ENCODE measurements at regions not wholly inside any gene's neighbourhood (a gene's known extent, or its start where the extent isn't known, plus 50 kb on each side); places are given as distances from the start of the nearest gene placed in this dataset.
"Not testable (repeated sequence)": the region's sequence is repeated elsewhere in the genome, so short reads cannot be mapped to it uniquely, and the experiment has no call there.

DNA sequence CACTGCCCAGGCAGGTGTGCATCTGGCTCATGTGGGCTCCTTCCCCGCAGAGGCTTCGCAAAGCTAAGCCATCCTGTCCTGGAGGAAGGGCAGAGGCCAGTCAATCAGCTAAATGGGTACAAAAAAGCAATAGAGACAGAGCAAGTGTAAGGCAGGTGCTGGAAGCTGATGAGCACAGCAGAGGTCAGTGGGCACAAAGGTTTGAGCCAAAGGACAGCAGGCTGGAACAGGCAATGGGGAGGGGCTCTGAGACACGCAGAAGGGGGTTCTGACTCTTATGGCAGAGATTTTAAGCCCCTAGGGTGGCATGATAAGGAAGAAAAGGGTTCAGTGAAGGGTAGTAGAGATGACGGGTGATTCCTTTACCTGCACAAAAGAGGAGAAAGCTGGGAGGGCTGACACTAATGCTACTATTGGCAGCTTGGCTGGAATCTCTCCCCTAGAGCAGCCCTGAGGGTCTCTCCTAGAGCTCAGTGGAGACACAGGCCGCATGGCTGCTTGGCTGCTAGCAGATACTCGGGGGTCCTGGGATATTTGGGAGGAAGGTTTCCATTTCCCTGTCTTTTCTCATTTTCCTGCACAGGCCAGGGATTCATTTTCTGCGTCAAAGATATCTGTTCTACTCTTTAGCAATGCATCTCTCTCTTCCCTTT is 132.4 kb downstream of the MYCN start:
- DNase-seq (ENCODE audit: low read depth, low spot score): no peak

DNA sequence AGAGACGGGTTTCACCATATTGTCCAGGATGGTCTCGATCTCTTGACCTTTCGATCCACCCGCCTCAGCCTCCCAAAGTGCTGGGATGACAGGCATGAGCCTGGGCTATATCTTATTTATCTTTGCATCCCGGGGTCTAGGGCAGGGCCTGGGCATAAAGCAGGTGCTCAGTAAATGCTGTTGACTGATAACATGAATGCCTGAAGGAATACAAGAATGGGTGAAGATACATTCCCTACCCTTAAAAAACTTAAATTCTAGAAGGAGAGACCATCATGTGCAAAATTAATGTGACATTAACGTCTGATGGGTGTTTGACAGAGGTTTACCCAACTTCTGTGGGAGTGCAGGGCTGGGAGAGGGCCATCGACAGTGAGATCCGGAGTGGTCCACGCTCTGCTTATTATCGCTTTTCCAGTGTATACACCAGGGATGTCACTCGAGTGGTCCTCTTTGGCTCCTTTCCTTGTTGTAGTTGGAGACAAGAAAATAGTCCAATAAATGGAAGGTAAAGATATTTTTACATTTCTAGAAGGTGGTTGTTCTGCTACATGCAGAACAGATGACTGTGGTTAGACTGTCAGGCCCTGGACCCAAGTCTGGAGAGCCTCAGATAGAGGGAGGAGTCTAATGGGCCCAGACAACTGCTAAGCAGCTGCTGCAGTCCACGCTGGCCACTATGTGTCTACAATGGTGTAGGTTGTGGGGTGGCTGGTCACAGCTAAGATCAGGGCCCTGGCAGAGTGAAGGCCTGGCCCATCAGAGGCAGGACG is 131.7 kb downstream of the MYCN start:
- DNase-seq (ENCODE audit: low read depth, low spot score): no peak

DNA sequence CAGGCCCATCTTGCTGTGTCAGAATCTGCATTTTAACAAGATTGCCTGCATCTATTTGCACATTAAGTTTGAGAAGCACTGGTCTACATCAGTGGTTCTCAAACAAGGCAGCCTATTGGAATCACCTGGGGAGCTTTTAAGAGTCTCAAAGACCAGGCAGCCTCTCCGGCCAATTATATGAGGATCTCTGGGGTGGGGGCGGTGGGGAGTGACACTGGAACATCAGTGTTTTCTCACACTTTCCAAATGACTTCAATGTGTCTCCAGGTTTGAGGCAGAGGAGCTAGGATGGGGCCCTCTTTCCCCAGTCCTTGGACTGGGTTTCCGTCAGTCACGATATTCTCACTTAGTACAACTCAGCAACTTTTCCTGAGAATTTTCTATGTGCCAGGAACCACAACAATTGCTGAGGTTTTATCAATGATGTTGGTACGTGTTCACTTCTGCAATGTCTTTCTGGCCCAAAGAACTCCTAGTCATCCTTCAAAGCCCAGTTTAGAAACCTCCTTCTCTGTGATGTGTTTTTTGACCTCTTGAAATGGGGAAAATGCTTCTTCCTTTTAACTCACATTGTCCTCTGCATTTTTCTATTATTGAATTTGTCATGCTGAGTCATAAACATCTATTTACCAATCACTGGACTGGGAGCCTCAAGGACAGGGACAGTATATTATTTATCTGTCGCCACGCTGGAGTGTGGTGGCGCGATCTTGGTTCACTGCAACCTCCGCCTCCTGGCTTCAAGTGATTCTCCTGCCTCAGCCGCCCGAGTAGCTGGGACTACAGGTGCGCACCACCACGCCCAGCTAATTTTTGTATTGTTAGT is 130.9 kb downstream of the MYCN start:
- no peak for DNase-seq (ENCODE audit: low read depth, low spot score)

DNA sequence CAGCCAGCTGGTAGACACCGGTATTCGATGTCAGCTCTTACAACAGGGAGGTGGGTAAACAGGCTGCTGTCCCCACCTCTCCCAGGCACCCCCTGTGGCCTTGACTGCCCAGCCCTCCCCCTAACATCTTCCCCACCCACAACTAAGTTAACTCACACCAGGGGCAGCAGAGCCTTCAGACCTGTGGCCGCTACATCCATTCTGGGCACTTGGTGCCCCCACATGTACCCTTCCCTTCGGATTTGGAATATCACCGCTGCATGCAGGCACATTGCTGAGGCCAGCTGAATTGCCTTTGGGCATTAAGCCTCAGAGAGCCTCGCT is 130.3 kb downstream of the MYCN start:
- DNase-seq (ENCODE audit: low read depth, low spot score): no peak

DNA sequence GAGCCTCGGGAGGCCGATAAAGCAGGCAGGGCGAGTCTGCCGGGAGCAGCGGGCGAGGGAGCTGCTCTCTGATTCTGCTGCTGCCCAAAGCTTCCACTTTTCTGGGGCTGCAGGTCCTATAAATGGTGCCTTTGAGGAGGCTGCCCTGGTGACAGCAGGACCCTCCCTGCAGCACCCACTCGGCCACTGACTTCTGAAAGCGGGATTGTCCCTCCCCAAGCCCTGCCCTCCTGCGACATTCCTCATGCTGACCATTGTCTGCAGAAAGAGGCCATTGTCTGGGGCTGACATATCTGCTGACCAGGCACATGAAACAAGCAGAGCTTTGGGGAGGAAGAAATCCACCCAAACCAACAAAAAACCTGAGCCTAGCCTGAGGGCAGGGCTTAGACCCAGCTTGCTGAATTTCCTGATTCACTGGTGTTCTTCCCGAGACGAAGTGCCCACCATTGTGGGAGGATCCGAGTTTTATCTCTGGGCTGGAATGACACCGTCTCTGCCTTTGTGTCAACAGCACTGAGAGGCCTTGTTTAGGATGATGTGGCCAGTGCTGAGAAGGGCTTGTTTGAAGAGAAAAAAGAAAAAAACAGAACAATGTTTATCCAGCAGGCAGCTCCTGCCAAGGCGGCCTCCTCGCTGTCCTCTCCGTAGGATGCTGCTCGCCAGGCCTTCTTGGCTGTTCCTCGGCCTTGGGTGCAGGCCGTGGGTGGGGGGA is 129.7 kb downstream of the MYCN start:
- DNase-seq (ENCODE audit: low read depth, low spot score): no peak

DNA sequence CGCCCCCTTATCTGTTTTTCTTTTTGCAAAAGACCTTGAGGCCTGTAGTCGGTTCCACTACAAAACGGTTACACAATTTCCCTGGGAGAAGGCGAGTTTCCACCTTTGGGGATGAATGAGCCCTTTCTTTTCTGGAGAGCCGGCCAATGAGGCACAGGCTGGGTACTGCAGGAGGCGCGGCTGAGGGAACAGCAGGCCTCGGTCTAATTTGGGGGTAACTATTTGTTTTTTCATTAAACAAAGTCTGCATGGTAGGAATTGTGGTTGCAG is 129.2 kb downstream of the MYCN start:
- DNase-seq (ENCODE audit: low read depth, low spot score): no peak

DNA sequence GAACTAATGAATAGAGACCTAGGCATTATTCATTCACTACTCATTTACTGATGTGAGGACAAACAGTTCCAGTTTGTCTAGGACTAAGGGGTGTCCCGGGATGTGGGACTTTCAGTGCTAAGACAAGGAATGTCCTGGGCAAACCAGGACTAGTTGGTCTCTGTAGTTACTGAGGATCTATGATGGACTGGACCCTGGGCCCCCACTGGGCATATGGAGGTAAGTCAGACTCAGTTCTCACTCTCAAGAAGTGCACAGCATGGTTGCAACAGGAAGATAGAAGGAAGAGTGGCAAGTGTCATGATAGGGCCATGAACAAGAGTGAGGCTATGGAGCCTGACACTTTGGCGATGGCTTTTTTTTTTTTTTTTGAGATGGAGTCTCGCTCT is 128.2 kb downstream of the MYCN start:
- DNase-seq (ENCODE audit: low read depth, low spot score): no peak

DNA sequence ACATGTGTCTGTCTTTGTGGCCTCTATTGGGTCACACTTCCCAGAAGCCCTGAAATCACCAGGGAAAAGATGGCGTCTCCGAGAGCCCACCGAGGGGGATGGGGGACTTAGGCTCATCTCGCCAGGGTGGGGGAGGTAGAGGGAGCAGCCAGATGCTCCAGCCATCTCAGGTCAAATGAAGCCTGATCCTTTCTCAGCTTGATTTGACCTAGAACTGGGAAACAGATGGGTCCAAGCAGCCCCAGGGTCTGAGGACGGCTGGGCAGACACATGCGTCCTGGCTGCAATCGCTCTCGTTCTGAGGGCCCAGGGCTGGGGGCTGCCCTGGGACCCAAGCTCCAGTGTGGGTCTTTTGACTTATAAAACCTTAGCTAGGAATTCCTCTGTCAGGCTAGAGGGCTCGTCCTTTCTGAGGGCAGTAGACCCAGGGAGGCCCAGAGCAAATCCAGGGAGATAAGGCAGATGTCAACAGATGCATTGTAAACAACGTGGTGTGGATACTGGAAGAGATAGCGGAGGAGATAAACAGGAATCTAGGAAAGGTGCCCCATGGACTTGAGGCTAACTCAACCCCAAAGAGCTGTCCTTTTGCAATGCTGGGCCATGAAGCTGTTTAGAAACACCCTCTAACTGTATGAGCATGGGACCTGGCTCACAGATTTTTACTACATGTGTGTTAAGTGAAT is 127.7 kb downstream of the MYCN start:
- DNase-seq (ENCODE audit: low read depth, low spot score): no peak

DNA sequence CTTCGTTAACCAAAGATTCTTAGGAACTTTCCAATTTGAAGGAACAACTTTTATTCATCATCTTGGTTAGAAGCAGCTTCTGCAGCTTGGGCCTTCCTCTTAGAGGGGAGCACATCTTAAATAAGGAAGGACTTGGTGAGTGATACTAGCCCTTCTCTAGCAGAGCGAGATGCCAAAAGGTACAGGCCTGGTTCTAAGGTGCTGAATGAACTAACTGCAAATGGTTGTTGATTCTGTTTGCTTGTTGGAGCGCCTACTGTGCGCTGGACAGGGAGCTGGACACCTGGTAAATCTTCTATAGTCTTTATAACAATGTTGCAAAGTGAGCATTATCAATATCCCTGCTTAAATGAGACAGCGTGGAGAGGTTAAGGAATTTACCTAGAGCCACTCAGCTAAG is 127.1 kb downstream of the MYCN start:
- no peak for DNase-seq (ENCODE audit: low read depth, low spot score)

DNA sequence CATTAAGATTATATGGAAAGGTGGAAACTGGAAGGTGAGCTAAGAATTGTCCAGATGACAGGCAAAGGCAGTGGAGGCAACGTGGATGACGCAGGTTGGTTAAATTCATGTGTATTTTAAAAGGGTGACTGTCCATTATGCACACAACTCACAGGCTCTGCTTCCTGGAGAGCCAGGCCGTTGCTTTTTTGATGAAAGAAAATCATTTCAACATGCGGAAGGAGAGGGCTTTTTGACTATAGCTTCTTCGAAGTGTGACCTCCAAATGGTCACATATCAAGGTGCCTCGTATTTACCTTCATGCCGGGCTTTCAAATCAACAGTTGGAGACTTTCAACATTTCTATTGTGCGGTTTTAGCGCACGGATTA is 126.7 kb downstream of the MYCN start:
- no peak for DNase-seq (ENCODE audit: low read depth, low spot score)

DNA sequence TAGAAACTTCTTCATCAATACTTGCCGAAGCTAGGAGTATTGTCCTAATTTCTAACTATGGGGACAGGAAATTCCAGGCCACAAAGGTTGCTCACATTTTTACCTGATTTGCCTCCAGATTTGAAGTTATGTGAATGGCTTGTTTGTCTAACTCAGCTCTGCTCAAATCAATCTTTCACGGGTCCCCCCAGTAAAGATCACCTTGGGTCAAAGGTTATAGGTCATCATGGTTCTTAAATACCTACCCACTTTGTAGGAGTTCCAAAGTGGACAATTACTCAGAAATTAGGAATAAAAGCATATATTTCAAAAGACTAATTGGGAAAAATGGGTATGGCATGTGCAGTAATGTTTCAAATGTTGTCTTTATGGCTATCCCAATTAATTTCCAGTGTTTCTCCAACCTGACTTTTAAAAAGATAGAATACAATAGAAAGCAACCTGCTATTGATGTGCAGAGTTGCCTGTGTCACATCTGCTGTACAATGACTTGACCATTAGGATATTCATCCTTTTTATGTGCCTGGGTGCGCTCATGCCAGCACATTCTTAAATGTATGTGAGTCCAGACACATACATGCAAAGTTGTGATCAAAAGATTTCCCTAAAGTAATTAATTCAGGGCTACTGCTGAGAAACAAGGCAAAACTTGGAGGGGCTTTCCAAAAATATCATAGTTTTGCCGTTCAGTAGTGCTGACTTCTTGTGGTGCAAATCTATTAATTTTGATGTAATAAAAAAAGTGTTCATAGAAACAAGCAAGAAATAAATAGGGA is 126.1 kb downstream of the MYCN start:
- DNase-seq (ENCODE audit: low read depth, low spot score): no peak

DNA sequence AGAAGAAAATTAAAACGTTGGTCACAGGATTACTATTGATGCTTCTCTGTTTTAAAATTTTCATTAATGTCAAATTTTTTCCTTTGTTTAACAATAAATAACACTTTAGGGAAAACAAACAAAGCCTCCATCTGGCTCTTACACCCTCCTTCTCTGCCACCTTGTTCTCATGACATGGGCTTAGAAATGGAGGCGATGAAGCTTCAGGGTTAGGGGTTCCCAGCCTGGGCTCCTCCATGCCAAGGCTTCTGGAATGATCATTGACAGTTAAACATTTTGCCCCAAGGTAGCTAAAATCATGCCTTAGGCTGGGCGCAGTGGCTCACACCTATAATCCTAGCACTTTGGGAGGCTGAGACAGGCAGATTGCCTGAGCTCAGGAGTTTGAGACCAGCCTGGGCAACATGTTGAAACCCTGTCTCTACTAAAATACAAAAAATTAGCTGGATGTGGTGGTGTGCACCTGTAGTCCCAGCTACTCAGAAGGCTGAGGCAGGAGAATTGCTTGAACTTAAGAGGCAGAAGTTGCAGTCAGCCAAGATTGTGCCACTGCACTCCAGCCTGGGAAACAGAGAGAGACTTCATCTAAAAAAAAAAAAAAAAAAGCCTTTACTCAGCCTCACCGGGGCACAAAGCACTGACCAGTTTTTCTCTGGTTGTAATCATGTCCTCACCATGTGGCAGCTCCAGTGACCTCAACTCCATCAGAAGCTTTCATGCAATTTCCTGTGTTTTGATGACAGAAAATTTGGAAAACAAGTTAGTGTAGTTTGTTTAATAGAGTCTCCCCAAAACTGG is 125.1 kb downstream of the MYCN start:
- DNase-seq (ENCODE audit: low read depth, low spot score): not testable (repeated sequence)

DNA sequence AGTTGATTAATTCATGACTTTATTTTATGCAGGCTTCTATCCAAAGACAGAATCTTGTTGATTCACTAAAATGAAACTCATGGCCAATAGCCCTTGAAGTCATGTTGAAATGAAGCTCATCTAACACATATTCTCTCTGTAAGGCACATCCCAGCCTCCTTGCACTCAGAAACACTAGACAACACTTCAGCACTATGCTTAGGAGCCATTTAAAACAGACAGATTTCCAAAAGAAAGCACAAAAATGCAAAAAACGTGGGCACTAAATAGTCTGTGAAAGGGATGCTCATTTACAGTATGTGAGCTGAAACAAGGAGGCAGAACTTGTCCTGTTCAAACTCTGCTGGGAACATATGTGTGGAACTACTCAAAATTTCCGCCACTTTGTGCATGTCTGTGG is 124.4 kb downstream of the MYCN start:
- no peak for DNase-seq (ENCODE audit: low read depth, low spot score)

DNA sequence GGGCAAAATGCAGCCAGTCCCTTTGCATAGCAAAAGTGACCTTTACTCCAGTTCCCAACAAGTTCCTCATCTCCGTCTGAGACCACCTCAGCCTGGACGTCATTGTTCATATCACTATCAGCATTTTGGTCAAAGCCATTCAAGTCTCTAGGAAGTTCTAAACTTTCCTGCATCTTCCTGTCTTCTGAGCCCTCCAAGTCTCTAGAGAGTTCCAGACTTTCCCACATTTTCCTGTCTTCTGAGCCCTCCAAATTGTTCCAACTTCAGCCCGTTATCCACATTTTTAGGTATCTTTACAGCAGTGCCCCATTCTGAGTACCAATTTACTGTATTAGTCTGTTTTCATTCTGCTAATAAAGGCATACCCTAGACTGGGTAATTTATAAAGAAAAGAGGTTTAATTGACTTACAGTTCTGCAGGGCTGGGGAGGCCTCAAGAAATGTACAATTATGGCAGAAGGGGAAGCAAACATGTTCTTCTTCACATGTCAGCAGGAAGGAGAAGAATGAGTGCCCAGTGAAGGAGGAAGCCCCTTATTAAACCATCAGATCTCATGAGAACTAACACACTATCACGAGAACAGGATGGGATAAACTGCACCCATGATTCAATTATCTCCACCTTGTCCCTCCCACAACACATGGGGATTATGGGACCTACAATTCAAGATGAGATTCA is 123.7 kb downstream of the MYCN start:
- DNase-seq (ENCODE audit: low read depth, low spot score): no peak

DNA sequence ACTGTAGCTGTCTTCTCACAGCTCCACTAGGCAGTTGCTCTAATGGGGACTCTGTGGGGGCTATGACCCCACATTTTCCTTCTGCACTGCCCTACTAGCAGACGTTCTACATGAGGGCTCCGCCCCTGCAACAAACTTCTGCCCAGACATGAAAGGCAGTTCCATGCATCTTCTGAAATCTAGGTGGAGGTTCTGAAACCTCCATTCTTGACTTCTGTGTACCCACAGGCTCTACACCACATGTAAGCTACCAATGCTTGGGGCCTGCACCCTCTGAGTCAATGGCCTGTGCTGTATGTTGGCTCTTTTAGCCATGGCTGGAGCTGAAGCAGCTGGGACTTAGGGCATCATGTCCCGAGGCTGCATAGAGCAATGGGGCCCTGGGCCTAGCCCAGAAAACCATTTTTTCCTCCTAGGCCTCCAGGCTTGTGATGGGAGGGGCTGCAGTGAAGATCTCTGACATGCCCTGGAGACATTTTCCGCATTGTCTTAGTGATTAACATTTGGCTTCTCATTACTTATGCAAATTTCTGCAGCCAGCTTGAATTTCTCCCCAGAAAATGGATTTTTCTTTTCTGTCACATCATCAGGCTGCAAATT is 123.0 kb downstream of the MYCN start:
- DNase-seq (ENCODE audit: low read depth, low spot score): no peak

DNA sequence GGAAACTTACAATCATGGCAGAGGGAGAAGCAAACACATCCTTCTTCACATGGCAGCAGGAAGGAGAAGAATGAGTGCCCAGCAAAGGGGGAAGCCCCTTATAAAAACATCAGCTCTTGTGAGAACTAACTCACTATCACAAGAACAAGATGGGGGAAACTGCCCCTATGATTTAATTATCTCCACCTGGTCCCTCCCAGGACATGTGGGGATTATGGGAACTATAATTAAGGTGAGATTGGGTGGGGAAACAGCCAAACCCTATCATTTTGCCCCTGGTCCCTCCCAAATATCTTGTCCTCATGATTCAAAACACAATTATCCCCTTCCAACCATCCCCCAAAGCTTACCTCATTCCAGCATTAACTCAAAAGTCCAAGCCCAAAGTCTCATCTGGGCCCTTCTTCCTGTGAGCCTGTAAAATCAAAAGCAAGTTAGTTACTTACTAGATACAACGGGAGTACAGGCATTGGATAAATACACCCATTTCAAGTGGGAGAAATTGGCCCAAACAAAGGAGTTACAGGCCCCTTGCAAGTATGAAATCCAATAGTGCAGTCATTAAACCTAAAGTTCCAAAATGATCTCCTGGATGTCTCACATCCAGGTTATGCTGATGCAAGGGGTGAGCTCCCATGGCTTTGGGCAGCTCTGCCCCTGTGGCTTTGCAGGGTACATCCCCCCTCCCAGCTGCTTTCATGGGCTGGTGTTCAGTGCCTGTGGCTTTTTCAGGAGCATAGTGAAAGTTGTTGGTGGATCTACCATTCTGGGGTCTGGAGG is 122.3 kb downstream of the MYCN start:
- no peak for DNase-seq (ENCODE audit: low read depth, low spot score)

DNA sequence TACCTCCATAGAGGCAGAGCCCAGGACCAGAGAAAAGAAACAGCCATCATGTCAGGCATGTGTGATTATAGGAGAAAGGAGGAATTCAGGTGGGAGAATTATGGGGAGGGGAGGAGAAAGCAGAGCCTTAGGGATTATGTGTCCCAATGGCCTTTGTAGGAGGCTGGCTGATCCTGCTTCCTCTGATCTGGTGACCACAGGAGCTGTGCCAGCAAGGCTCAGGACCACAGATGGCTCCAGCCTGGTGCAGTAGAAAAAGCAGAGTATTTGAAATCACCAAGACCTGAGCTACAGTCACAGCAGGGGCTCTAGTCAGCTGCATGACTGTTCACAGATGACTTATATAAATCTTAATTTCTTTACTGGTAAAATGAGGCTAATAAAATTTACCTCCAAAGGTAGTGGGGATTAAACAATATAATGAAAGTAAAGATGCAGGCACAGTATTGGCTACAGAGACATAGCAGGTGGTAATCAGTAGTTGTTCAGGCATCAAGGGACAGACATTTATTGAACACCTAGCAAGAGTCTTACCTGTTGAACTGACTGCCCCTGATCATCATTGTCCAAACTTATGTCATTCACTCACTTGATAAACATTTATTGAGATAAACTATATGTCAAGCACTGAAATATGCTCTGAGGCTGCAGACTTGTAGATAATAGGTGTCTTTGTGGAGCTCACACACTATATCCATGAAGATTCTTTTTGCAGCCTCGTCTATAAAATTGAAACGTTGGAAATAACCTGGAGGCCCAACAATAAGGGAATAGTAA is 121.3 kb downstream of the MYCN start:
- DNase-seq (ENCODE audit: low read depth, low spot score): no peak

DNA sequence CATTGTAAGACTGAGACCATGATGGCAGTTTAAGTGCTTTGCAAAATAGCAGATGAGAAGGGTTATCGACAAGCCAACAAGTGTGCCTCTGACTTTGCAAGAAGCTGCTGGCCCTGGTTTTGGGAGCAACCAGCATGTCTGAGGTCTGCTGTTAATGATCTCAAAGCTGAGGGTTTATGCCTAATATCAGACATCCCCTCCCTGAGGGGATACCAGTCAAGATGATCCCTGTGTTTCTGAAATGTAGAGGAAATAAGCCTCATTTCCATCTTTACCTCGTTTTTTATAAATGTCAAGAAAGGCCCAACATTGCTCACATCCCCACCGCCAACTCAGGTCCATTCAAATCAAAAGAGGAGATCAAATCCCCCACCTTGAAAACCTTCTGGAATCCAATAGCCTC is 120.6 kb downstream of the MYCN start:
- DNase-seq (ENCODE audit: low read depth, low spot score): no peak

Data from activated naive CD8-positive, alpha-beta T cell treated with anti-CD3 and anti-CD28 coated beads, Interleukin-2, amount 50 U/mL, for 16 hours (primary cell).